SK-N-SH (cell line): ENCODE measurements at regions not wholly inside any gene's neighbourhood (a gene's known extent, or its start where the extent isn't known, plus 50 kb on each side); places are given as distances from the start of the nearest gene placed in this dataset.
"Not testable (repeated sequence)": the region's sequence is repeated elsewhere in the genome, so short reads cannot be mapped to it uniquely, and the experiment has no call there.

Experiments
- CTCF ChIA-PET: fragments of 300-600, 350-600 bp; formaldehyde crosslinking; extraction: SDS; loops from one replicate; lab custom pipeline; 2021; lab: Yijun Ruan, JAX
- POLR2A ChIA-PET: fragments of 350-600 bp; sonication (Branson Sonifier 250); formaldehyde crosslinking; extraction: SDS; loops from one replicate; lab custom pipeline; 2020; ENCODE audit warnings: antibody characterized with exemption, inconsistent platforms; lab: Yijun Ruan, JAX
- DNase-seq: peaks from one replicate; pipeline ENCODE4 v3.0.0; 2012
- H2AFZ ChIP-seq: fragments of 200-600 bp; sonication (generic); 2 replicates; pipeline ENCODE4 v1.8.1; 2016; ENCODE audit warnings: antibody characterized with exemption, mild to moderate bottlenecking, low read depth
- H3F3A ChIP-seq: fragments of 200-600 bp; sonication (generic); replicated peaks from 2 replicates; pipeline ENCODE3; 2016; ENCODE audit warnings: antibody characterized with exemption, mild to moderate bottlenecking; ENCODE audit not compliant: insufficient read depth
- H3K27ac ChIP-seq, 2 experiments: fragments of 200-500 bp in 1 of 2; fragments of 200-600 bp in 1 of 2; sonication (Bioruptor generic) in 1 of 2; sonication (generic), shearing (Covaris generic) in 1 of 2; 2 replicates each; pipeline versions ENCODE4 v1.5.1 to v1.6.1; 2014 to 2016; ENCODE audit warnings: low read depth in 2 of 2, inconsistent platforms in 1 of 2, low read length in 1 of 2, mild to moderate bottlenecking in 1 of 2, mixed read lengths in 1 of 2
- H3K27me3 ChIP-seq: fragments of 200-600 bp; sonication (generic), shearing (Covaris generic); 2 replicates; pipeline ENCODE4 v1.6.1; 2016; ENCODE audit warnings: mixed run types; ENCODE audit not compliant: insufficient read depth
- H3K36me3 ChIP-seq, 2 experiments: fragments of 200-500 bp in 1 of 2; fragments of 200-600 bp in 1 of 2; sonication (Bioruptor generic) in 1 of 2; sonication (generic) in 1 of 2; replicated peaks in 1 of 2; 2 replicates each; pipeline versions ENCODE3 to v1.5.1; 2014 to 2016; ENCODE audit warnings: low read length in 1 of 2, mild to moderate bottlenecking in 1 of 2; ENCODE audit not compliant: insufficient read depth in 2 of 2, control insufficient read depth in 1 of 2
- H3K4me1 ChIP-seq, 2 experiments: fragments of 200-500 bp in 1 of 2; fragments of 200-600 bp in 1 of 2; sonication (Bioruptor generic) in 1 of 2; sonication (generic), shearing (Covaris generic) in 1 of 2; 2 replicates each; pipeline versions ENCODE4 v1.5.1 to v1.6.1; 2014 to 2016; ENCODE audit warnings: low read depth in 1 of 2, low read length in 1 of 2, mixed run types in 1 of 2; ENCODE audit not compliant: insufficient read depth in 2 of 2, control insufficient read depth in 1 of 2
- H3K4me2 ChIP-seq: fragments of 200-600 bp; sonication (generic), shearing (Covaris generic); 2 replicates; pipeline ENCODE4 v1.6.1; 2017; ENCODE audit warnings: mixed run types
- H3K4me3 ChIP-seq, 2 experiments: fragments of 200-500 bp in 1 of 2; fragments of 200-600 bp in 1 of 2; sonication (Bioruptor generic) in 1 of 2; sonication (generic), shearing (Covaris generic) in 1 of 2; 2 replicates each; pipeline versions ENCODE4 v1.5.1 to v1.8.1; 2014 to 2016; ENCODE audit warnings: low read depth in 2 of 2, inconsistent platforms in 1 of 2, low read length in 1 of 2, mild to moderate bottlenecking in 1 of 2, mixed read lengths in 1 of 2, moderate library complexity in 1 of 2
- H3K79me2 ChIP-seq: fragments of 200-600 bp; sonication (generic); 2 replicates; pipeline ENCODE4 v1.8.1; 2017; ENCODE audit warnings: mild to moderate bottlenecking; ENCODE audit not compliant: insufficient read depth
- H3K9ac ChIP-seq: fragments of 200-600 bp; sonication (generic); 2 replicates; pipeline ENCODE4 v1.6.1; 2017; ENCODE audit warnings: mixed run types
- H3K9me2 ChIP-seq: fragments of 200-600 bp; sonication (generic); 2 replicates; pipeline ENCODE4 v1.6.1; 2017; ENCODE audit warnings: mixed run types
- H3K9me3 ChIP-seq: fragments of 200-600 bp; sonication (generic); 2 replicates; pipeline ENCODE4 v1.6.1; 2017; ENCODE audit warnings: mixed run types, mild to moderate bottlenecking, moderate library complexity
- H4K20me1 ChIP-seq: fragments of 200-600 bp; sonication (generic); 2 replicates; pipeline ENCODE4 v1.6.1; 2017; ENCODE audit warnings: mild to moderate bottlenecking, mixed run types; ENCODE audit not compliant: insufficient read depth
- CTCF ChIP-seq: fragments of 200-600 bp; sonication (generic); IDR thresholded peaks from 2 replicates; pipeline ENCODE4 v1.6.1; 2017; ENCODE audit warnings: antibody characterized with exemption, mild to moderate bottlenecking, moderate library complexity
- EZH2phosphoT487 ChIP-seq: fragments of 200-600 bp; sonication (generic); IDR thresholded peaks from 2 replicates; pipeline ENCODE4 v1.6.1; 2017; ENCODE audit warnings: low read depth, mixed run types, mild to moderate bottlenecking, antibody characterized with exemption, moderate library complexity, borderline replicate concordance
- RAD21 ChIP-seq: IDR thresholded peaks from 2 replicates; pipeline ENCODE4 v1.6.1; 2012; ENCODE audit warnings: mild to moderate bottlenecking, low read length
- TAF1 ChIP-seq: IDR thresholded peaks from 2 replicates; pipeline ENCODE4 v1.6.1; 2012; ENCODE audit warnings: low read depth, mild to moderate bottlenecking, low read length, moderate library complexity, borderline replicate concordance
- YY1 ChIP-seq: IDR thresholded peaks from 2 replicates; pipeline ENCODE4 v1.4.0; 2012; ENCODE audit warnings: low read depth, mild to moderate bottlenecking
- WGBS: methylation state at CpG from one replicate; pipeline ENCODE4 v1.1.6; 2017; ENCODE audit warnings: low lambda C conversion rate; 5-methylcytosine and 5-hydroxymethylcytosine counted together
- TF ChIP-seq, protein P1 (sequence below): IDR thresholded peaks from 2 replicates; pipeline ENCODE4; 2012

DNA sequence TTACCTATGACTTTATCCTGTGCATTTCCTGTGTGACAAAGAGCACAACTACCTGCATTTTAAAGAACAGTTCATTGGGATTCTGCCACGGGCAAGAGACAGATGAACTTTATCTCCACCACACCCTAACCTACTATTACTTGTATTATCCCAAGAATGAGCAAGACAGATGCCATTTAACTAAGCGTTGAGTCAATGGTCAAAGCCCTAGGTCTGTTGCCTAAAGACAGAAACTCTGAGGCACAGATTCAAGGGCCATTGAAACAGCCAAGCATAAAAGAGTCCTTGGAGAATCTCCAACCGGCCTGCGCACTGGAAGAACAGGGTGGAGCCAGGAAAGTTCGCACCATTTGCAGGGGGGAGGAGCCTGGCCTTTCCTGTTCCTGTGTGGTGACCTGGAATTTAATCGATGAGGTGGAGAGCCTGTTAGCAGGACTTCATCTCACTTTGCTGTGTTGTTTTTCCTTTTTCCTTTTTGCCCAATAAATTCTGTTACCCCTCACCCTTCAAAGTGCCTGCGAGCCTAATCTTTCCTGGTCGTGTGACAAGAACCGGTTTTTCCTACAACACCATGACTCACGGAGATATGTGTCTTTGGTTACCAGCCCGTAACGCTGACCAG lies 146.4 kb upstream of the DIAPH2 start:
- Histone ChIP-seq H4K20me1 (no peaks in the 10 kb centered on the region), H3K27me3 (no peaks in the 10 kb centered on the region), H3K9ac (no peak overlapping the region), H3K4me3 (no peak overlapping the region), H3F3A (no peaks in the 10 kb centered on the region), H2AFZ (no peak overlapping the region), H3K36me3 (no peaks in the 10 kb centered on the region), H3K9me2 (no peaks in the 10 kb centered on the region), H3K27ac (no peak overlapping the region), H3K79me2 (no peaks in the 10 kb centered on the region), H3K4me2 (no peak overlapping the region), H3K9me3 (no peaks in the 10 kb centered on the region), H3K4me1 (no peaks in the 10 kb centered on the region)
- ChIA-PET POLR2A (no interaction called here), CTCF (no interaction called here)
- DNase-seq: no peak
- TF ChIP-seq YY1: no peak
- TF ChIP-seq, protein P1, sequence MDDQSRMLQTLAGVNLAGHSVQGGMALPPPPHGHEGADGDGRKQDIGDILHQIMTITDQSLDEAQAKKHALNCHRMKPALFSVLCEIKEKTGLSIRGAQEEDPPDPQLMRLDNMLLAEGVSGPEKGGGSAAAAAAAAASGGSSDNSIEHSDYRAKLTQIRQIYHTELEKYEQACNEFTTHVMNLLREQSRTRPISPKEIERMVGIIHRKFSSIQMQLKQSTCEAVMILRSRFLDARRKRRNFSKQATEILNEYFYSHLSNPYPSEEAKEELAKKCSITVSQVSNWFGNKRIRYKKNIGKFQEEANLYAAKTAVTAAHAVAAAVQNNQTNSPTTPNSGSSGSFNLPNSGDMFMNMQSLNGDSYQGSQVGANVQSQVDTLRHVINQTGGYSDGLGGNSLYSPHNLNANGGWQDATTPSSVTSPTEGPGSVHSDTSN: no peak
- WGBS: 44% methylated on average over 12 of the region's 12 CpGs

- Histone ChIP-seq H3K36me3 (no peaks in the 10 kb centered on the region), H3K4me3 (no peak overlapping the region), H3K27me3 (no peaks in the 10 kb centered on the region), H3K9me3 (no peaks in the 10 kb centered on the region), H2AFZ (no peak overlapping the region), H3K27ac (no peak overlapping the region), H3K79me2 (no peaks in the 10 kb centered on the region), H3K4me1 (no peaks in the 10 kb centered on the region), H4K20me1 (no peaks in the 10 kb centered on the region), H3K9me2 (no peaks in the 10 kb centered on the region), H3F3A (no peaks in the 10 kb centered on the region), H3K9ac (no peak overlapping the region), H3K4me2 (no peak overlapping the region)
- ChIA-PET CTCF (interaction anchor here (0.6 kb wide), 1 partner anchor 15 kb away, joined by 4 read pairs; no protein-coding TSS in a partner anchor), POLR2A (no interaction called here)
- DNase-seq: no peak
- no peak for TF ChIP-seq EZH2phosphoT487
- no peak for TF ChIP-seq TAF1
- 30% methylated on average over 2 of the region's 2 CpGs for WGBS
Observed at GRCh38 chrX:96540111-96540631, 144.5 kb upstream of the DIAPH2 start.

GRCh38 chrX:96546281-96546680 lies 138.4 kb upstream of the DIAPH2 start:
- H2AFZ ChIP-seq, POLR2A ChIA-PET, H3K27me3 ChIP-seq, H3K4me2 ChIP-seq, H3K4me1 ChIP-seq, H3K27ac ChIP-seq, H3K9ac ChIP-seq, H3K9me3 ChIP-seq, H3K9me2 ChIP-seq, DNase-seq, H3K79me2 ChIP-seq, H4K20me1 ChIP-seq, H3K4me3 ChIP-seq, H3K36me3 ChIP-seq, H3F3A ChIP-seq: not testable (repeated sequence)
- TF ChIP-seq RAD21 (peak; percentile 21; the same call in 1 of the 2 replicates), CTCF (peak; percentile 23)
- CTCF ChIA-PET: interaction anchor here (1.3 kb wide), 1 partner anchor 140 kb away, joined by 3 read pairs; no protein-coding TSS in a partner anchor
- WGBS: 40% methylated on average over 5 of the region's 7 CpGs
